H1 (cell line): ENCODE measurements at regions not wholly inside any gene's neighbourhood (a gene's known extent, or its start where the extent isn't known, plus 50 kb on each side); places are given as distances from the start of the nearest gene placed in this dataset.

Source experiments
- CTCF ChIA-PET: fragments of 300-600 bp; sonication (Branson Sonifier 250); formaldehyde crosslinking; loops from one replicate; lab custom pipeline; 2021; ENCODE audit not compliant: partially characterized antibody; lab: Charles Lee
- POLR2A ChIA-PET: fragments of 300-600 bp; sonication (Branson Sonifier 250); formaldehyde crosslinking; loops from one replicate; lab custom pipeline; 2021; ENCODE audit warnings: inconsistent platforms; ENCODE audit not compliant: partially characterized antibody; lab: Charles Lee
- DNase-seq, 2 experiments: peaks; one replicate each; pipeline versions ENCODE4 v3.0.0 to v3.0.0-alpha.2; 2010 to 2022; ENCODE audit warnings: low spot score in 2 of 2, low read depth in 1 of 2, mixed read lengths in 1 of 2
- FAIRE-seq: peaks from 2 replicates; lab custom pipeline; 2011; peaks lifted over from hg19 to GRCh38; lab: Jason Lieb, UNC
- H2AFZ ChIP-seq: 2 replicates; pipeline ENCODE4 v1.8.1; 2012; ENCODE audit warnings: low read length, inconsistent platforms
- H2AK5ac ChIP-seq: 2 replicates; pipeline ENCODE4 v1.6.1; 2013; ENCODE audit warnings: low read depth, low read length
- H2BK120ac ChIP-seq: replicated peaks from 2 replicates; pipeline ENCODE3; 2013; ENCODE audit warnings: low read depth, low read length, inconsistent platforms
- H2BK12ac ChIP-seq: 2 replicates; pipeline ENCODE4 v1.6.1; 2013; ENCODE audit warnings: low read depth, low read length
- H2BK15ac ChIP-seq: 2 replicates; pipeline ENCODE4 v1.6.1; 2013; ENCODE audit warnings: low read length
- H2BK20ac ChIP-seq: 2 replicates; pipeline ENCODE4 v1.6.1; 2013; ENCODE audit warnings: low read length
- H2BK5ac ChIP-seq: 2 replicates; pipeline ENCODE4 v1.6.1; 2013; ENCODE audit warnings: low read depth, low read length
- H3K14ac ChIP-seq: 2 replicates; pipeline ENCODE4 v1.6.1; 2013; ENCODE audit warnings: inconsistent platforms; ENCODE audit not compliant: insufficient read length
- H3K18ac ChIP-seq: 2 replicates; pipeline ENCODE4 v1.6.1; 2013; ENCODE audit warnings: low read length; ENCODE audit errors: extremely low read depth
- H3K23ac ChIP-seq: 2 replicates; pipeline ENCODE4 v1.6.1; 2013; ENCODE audit warnings: inconsistent platforms; ENCODE audit not compliant: insufficient read length
- H3K23me2 ChIP-seq: 2 replicates; pipeline ENCODE4 v1.6.1; 2013; ENCODE audit warnings: low read depth, low read length
- H3K27ac ChIP-seq: 2 replicates; pipeline ENCODE4 v1.6.1; 2011; ENCODE audit warnings: low read depth, low read length, inconsistent platforms
- H3K27me3 ChIP-seq, 4 experiments: replicated peaks in 1 of 4; 1 replicate in 1 of 4; 2 replicates in 3 of 4; pipeline versions ENCODE4 v1.6.1 to v1.8.1; 2011 to 2013; ENCODE audit warnings: low read length in 3 of 4, mild to moderate bottlenecking in 3 of 4, inconsistent platforms in 2 of 4, mixed read lengths in 2 of 4, moderate library complexity in 1 of 4; ENCODE audit not compliant: control insufficient read depth in 3 of 4, insufficient read depth in 3 of 4; ENCODE audit errors: extremely low read depth in 1 of 4
- H3K36me3 ChIP-seq, 4 experiments: 2 replicates each; pipeline versions ENCODE4 v1.6.1 to v1.8.1; 2011 to 2013; ENCODE audit warnings: mild to moderate bottlenecking in 4 of 4, low read length in 3 of 4, moderate library complexity in 2 of 4, control low read depth in 1 of 4, inconsistent platforms in 1 of 4; ENCODE audit not compliant: insufficient read depth in 4 of 4, control insufficient read depth in 2 of 4
- H3K4ac ChIP-seq: replicated peaks from 2 replicates; pipeline ENCODE3; 2013; ENCODE audit warnings: low read length, low read depth, mixed read lengths, inconsistent platforms; ENCODE audit not compliant: insufficient read length
- H3K4me1 ChIP-seq, 4 experiments: replicated peaks in 1 of 4; 1 replicate in 1 of 4; 2 replicates in 3 of 4; pipeline versions ENCODE4 v1.6.1 to v1.8.1; 2011 to 2013; ENCODE audit warnings: low read length in 3 of 4, inconsistent platforms in 2 of 4, mixed read lengths in 1 of 4; ENCODE audit not compliant: insufficient read depth in 4 of 4, control insufficient read depth in 3 of 4
- H3K4me2 ChIP-seq, 2 experiments: 2 replicates each; pipeline versions ENCODE4 v1.6.1 to v1.8.1; 2011 to 2013; ENCODE audit warnings: low read depth in 2 of 2, low read length in 2 of 2, control low read depth in 1 of 2, inconsistent platforms in 1 of 2, mild to moderate bottlenecking in 1 of 2; ENCODE audit not compliant: insufficient read depth in 1 of 2
- H3K4me3 ChIP-seq, 4 experiments: fragments of 200-600, 300-600 bp in 1 of 4; sonication (generic), shearing (Covaris generic), sonication (Bioruptor Twin) in 1 of 4; 2 replicates each; pipeline versions ENCODE4 v1.5.1 to v1.8.1; 2011 to 2016; ENCODE audit warnings: low read length in 4 of 4, low read depth in 3 of 4, control low read depth in 2 of 4, inconsistent platforms in 2 of 4, mild to moderate bottlenecking in 2 of 4, mixed read lengths in 1 of 4, moderate library complexity in 1 of 4; ENCODE audit not compliant: insufficient read depth in 2 of 4; ENCODE audit errors: extremely low read depth in 1 of 4
- H3K56ac ChIP-seq: replicated peaks from 2 replicates; pipeline ENCODE3; 2013; ENCODE audit warnings: low read depth, mild to moderate bottlenecking, mixed read lengths, low read length, inconsistent platforms; ENCODE audit not compliant: insufficient read length
- H3K79me1 ChIP-seq: 2 replicates; pipeline ENCODE4 v1.6.1; 2013; ENCODE audit warnings: low read depth, low read length, control low read depth
- H3K79me2 ChIP-seq, 2 experiments: 2 replicates each; pipeline versions ENCODE4 v1.6.1 to v1.8.1; 2012 to 2013; ENCODE audit warnings: low read length in 2 of 2, mild to moderate bottlenecking in 2 of 2, inconsistent platforms in 1 of 2; ENCODE audit not compliant: insufficient read depth in 2 of 2, control insufficient read depth in 1 of 2
- H3K9ac ChIP-seq, 4 experiments: replicated peaks in 1 of 4; 1 replicate in 1 of 4; 2 replicates in 3 of 4; pipeline versions ENCODE4 v1.6.1 to v1.8.1; 2011 to 2013; ENCODE audit warnings: low read depth in 3 of 4, low read length in 3 of 4, control low read depth in 2 of 4, mild to moderate bottlenecking in 2 of 4, moderate library complexity in 2 of 4, inconsistent platforms in 1 of 4; ENCODE audit errors: extremely low read depth in 1 of 4
- H3K9me3 ChIP-seq, 2 experiments: 2 replicates each; pipeline versions ENCODE4 v1.6.1 to v1.8.1; 2012 to 2013; ENCODE audit warnings: mild to moderate bottlenecking in 2 of 2, moderate library complexity in 2 of 2, control low read depth in 1 of 2, inconsistent platforms in 1 of 2, low read depth in 1 of 2, low read length in 1 of 2, mixed read lengths in 1 of 2; ENCODE audit not compliant: insufficient read depth in 2 of 2
- H4K20me1 ChIP-seq, 2 experiments: replicated peaks in 1 of 2; 2 replicates each; pipeline versions ENCODE3 to v1.8.1; 2011 to 2013; ENCODE audit warnings: inconsistent platforms in 2 of 2, low read length in 2 of 2, mild to moderate bottlenecking in 1 of 2; ENCODE audit not compliant: insufficient read depth in 2 of 2, control insufficient read depth in 1 of 2
- H4K5ac ChIP-seq: 2 replicates; pipeline ENCODE4 v1.6.1; 2013; ENCODE audit warnings: low read length, low read depth, mixed read lengths, inconsistent platforms; ENCODE audit not compliant: insufficient read length
- H4K8ac ChIP-seq: 2 replicates; pipeline ENCODE4 v1.8.0; 2013; ENCODE audit warnings: mild to moderate bottlenecking, moderate library complexity, low read length, inconsistent platforms; ENCODE audit not compliant: insufficient read depth; ENCODE audit errors: extremely low read depth
- H4K91ac ChIP-seq: replicated peaks from 2 replicates; pipeline ENCODE3; 2013; ENCODE audit warnings: low read length, mixed read lengths, inconsistent platforms; ENCODE audit not compliant: insufficient read length
- ATF2 ChIP-seq: IDR thresholded peaks from 2 replicates; pipeline ENCODE4 v1.6.1; 2012; ENCODE audit warnings: low read length, inconsistent platforms
- FOSL1 ChIP-seq: IDR thresholded peaks from 2 replicates; pipeline ENCODE4 v1.6.1; 2011; ENCODE audit warnings: mild to moderate bottlenecking, low read depth, low read length, moderate library complexity; ENCODE audit not compliant: insufficient read depth
- JUND ChIP-seq: IDR thresholded peaks from 2 replicates; pipeline ENCODE4 v1.6.1; 2011; ENCODE audit warnings: mild to moderate bottlenecking, improper control_type of control experiment, low read length
- WGBS, 2 experiments: shearing (Covaris generic) in 1 of 2; methylation state at CpG; one replicate each; pipeline versions ENCODE4 v1.1.6 to v1.1.7; 2013 to 2015; ENCODE audit warnings: low lambda C conversion rate in 2 of 2, mixed read lengths in 2 of 2, inconsistent platforms in 1 of 2, low coverage in 1 of 2, missing lambda C conversion rate in 1 of 2; ENCODE audit not compliant: insufficient replicate concordance in 2 of 2, insufficient coverage in 1 of 2, insufficient read length in 1 of 2; ENCODE audit errors: extremely low coverage in 1 of 2, missing lambda C conversion rate in 1 of 2; 5-methylcytosine and 5-hydroxymethylcytosine counted together

GRCh38 chrX:106454991-106455390, 156.8 kb upstream of the RADX start:
- Histone ChIP-seq H3K4me3 (no peak overlapping the region), H3K23ac (no peak overlapping the region), H4K20me1 (no peaks in the 10 kb centered on the region), H2BK120ac (no peak overlapping the region), H3K27me3 (no peaks in the 10 kb centered on the region), H3K4ac (no peak overlapping the region), H3K4me1 (no peaks in the 10 kb centered on the region), H3K27ac (no peak overlapping the region), H4K8ac (no peak overlapping the region), H2AFZ (no peak overlapping the region), H2BK5ac (no peak overlapping the region), H3K36me3 (no peaks in the 10 kb centered on the region), H3K9me3 (no peaks in the 10 kb centered on the region; a peak in 1 of 4 replicates), H3K79me1 (no peaks in the 10 kb centered on the region), H3K79me2 (no peaks in the 10 kb centered on the region), H2BK12ac (no peak overlapping the region), H3K4me2 (no peak overlapping the region), H3K56ac (no peak overlapping the region), H3K18ac (no peak overlapping the region), H2AK5ac (no peak overlapping the region), H3K9ac (no peak overlapping the region), H3K14ac (no peak overlapping the region), H3K23me2 (no peaks in the 10 kb centered on the region), H4K5ac (no peak overlapping the region), H2BK20ac (no peak overlapping the region), H4K91ac (no peak overlapping the region), H2BK15ac (no peak overlapping the region)
- FAIRE-seq (no peak), DNase-seq (no peak)
- CTCF ChIA-PET = no interaction called here
- WGBS, 2 experiments = 89% methylated on average over 1 of the region's 1 CpG; no CpG with 5 or more reads in 1 of the 2 experiments
- POLR2A ChIA-PET = no interaction called here
- TF ChIP-seq JUND = no peak
- no peak for TF ChIP-seq ATF2
- TF ChIP-seq FOSL1 = no peak
